HG03135 (cell line): ENCODE measurements at regions not wholly inside any gene's neighbourhood (a gene's known extent, or its start where the extent isn't known, plus 50 kb on each side); places are given as distances from the start of the nearest gene placed in this dataset.
"Not testable (repeated sequence)": the region's sequence is repeated elsewhere in the genome, so short reads cannot be mapped to it uniquely, and the experiment has no call there.

ENCODE experiments used
- ATAC-seq: cut with Tn5 transposase; IDR thresholded peaks from one replicate; pipeline ENCODE4 v1.9.1; 2021; ENCODE audit warnings: mild to moderate bottlenecking, moderate library complexity; ENCODE audit not compliant: unreplicated experiment

- ATAC-seq: no peak
Observed at GRCh38 chr12:67892259-67893021, 96.8 kb upstream of the IFNG-AS1 start.

GRCh38 chr12:67893022-67893580 lies 96.1 kb upstream of the IFNG-AS1 start:
- ATAC-seq: no peak

GRCh38 chr12:67900418-67900817 lies 88.8 kb upstream of the IFNG-AS1 start:
- not testable (repeated sequence) for ATAC-seq

GRCh38 chr12:67909091-67909531 lies 80.1 kb upstream of the IFNG-AS1 start:
- ATAC-seq: no peak

- no peak for ATAC-seq
Observed at GRCh38 chr12:67909681-67910080, 79.6 kb upstream of the IFNG-AS1 start.

GRCh38 chr12:67910360-67911274 lies 78.6 kb upstream of the IFNG-AS1 start:
- ATAC-seq: no peak

GRCh38 chr12:67911275-67911600 lies 78.0 kb upstream of the IFNG-AS1 start:
- no peak for ATAC-seq

- ATAC-seq: no peak
Observed at GRCh38 chr12:67911789-67912188, 77.5 kb upstream of the IFNG-AS1 start.

GRCh38 chr12:67915335-67915851 lies 73.9 kb upstream of the IFNG-AS1 start:
- no peak for ATAC-seq

- no peak for ATAC-seq
Observed at GRCh38 chr12:67916266-67916970, 72.8 kb upstream of the IFNG-AS1 start.

- ATAC-seq: no peak
Observed at GRCh38 chr12:67917811-67918210, 71.4 kb upstream of the IFNG-AS1 start.

GRCh38 chr12:67918441-67918840 lies 70.8 kb upstream of the IFNG-AS1 start:
- no peak for ATAC-seq

GRCh38 chr12:67919406-67919805 lies 69.8 kb upstream of the IFNG-AS1 start:
- no peak for ATAC-seq

GRCh38 chr12:67920413-67920812 lies 68.8 kb upstream of the IFNG-AS1 start:
- no peak for ATAC-seq

GRCh38 chr12:67921286-67921685 lies 68.0 kb upstream of the IFNG-AS1 start:
- no peak for ATAC-seq

GRCh38 chr12:67922245-67922644 lies 67.0 kb upstream of the IFNG-AS1 start:
- ATAC-seq: no peak

GRCh38 chr12:67925077-67925476 lies 64.2 kb upstream of the IFNG-AS1 start:
- no peak for ATAC-seq

- no peak for ATAC-seq
Observed at GRCh38 chr12:67925552-67925951, 63.7 kb upstream of the IFNG-AS1 start.

GRCh38 chr12:67926063-67926462 lies 63.2 kb upstream of the IFNG-AS1 start:
- no peak for ATAC-seq

GRCh38 chr12:67927324-67927723 lies 61.9 kb upstream of the IFNG-AS1 start:
- ATAC-seq: no peak

GRCh38 chr12:67927815-67928214 lies 61.4 kb upstream of the IFNG-AS1 start:
- no peak for ATAC-seq
